Ramos (cell line): ENCODE measurements at regions not wholly inside any gene's neighbourhood (a gene's known extent, or its start where the extent isn't known, plus 50 kb on each side); places are given as distances from the start of the nearest gene placed in this dataset.

Experiments
- in situ Hi-C: fragments of 300-500 bp; cut with MboI; formaldehyde crosslinking; loops from one replicate; pipeline ENCODE4 v1.14.3; 2022; ENCODE audit warnings: low sequenced_read_pairs; ENCODE audit not compliant: unreplicated experiment

DNA sequence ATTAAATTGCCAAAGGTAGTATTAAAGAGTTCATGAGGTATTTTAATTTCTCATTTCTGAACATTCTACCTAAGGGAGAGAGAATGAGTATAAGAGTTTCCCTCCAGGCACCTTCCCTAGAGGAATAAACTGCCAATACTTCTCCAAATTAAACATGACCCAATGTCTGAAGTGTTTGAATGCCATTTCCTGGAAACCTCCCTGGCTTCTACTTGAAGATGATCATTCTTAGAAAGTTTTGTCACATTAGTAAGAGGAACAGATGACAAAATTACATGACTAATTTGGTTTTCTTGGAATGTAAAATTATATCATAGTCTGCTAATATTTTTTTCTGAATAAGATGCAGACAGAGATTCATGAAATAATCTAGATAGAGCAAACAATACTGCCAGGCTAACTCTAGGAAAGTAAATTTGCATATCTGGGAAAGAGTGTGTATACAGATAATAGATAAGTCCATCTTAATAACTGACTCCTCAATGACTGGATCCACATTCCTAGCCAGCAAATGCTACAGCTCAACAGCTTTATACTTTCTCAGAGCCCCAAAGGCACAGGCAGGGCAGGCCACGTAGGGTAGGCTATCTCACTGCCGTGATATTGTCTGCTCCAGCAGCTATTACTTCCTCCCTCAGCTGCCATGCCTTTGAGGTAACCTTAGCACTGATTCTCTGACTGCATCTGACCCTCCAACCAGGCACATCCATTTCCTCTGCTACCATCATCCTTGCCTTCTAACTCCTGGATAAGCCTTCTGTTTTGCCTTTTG is 630.8 kb upstream of the PIK3C3 start:
- in situ Hi-C loops, result no loop called here

DNA sequence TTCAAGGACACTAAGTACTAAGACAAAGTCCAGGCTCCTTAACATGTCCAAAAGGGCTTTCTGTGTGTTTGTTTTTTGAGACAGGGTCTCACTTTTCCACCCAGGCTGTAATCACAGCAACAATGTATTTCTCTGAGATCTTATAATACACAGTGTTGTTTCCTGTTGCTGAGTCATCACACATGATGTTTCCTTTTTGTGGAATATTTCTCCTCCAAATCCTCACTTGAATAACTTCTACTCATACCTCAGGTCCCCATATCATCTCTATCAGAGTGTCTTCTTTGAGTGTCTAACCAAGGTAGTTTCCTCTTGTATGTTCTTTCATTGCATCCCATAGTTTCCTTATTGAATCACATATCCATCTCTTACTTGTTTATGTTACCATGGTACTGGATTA is 632.0 kb upstream of the PIK3C3 start:
- in situ Hi-C loops, result no loop called here

DNA sequence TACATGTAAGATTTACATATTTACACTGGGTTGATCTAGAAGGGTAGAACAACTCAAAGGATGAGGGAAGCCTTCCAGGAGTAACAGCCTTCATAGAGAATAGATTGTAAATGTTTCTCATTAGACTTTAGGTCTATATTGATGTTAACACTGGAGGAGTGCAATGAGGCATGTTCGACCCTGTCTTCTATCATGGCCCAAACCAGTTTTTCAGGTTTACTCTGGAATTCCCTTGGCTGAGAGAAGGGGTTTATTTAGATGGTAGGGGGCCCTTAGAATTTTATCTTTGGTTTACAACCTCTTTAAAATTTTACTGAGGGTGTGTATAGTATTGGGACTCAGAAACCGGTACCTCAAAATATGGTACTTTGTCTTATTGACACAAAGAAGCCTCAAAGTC is 634.9 kb upstream of the PIK3C3 start:
- in situ Hi-C loops, result no loop called here

DNA sequence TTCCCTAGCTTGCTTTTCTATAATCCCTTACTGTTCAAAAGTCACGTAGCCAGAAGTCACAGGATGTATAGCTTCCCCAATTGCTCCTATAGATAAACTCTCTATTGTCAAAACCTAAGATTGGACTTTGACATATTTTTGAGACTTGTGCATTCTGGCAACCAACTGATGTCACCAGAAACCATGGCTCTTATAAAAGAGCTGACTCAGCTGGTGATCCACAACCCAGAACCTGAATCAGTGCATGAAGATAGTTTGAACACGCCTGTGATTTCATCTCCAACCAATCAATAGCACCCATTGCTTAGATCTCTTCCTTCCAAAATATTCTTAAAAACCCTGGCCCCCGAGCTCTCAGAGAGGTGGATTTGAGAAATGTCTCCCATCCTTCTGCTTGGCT is 639.9 kb upstream of the PIK3C3 start:
- in situ Hi-C loops, result no loop called here

DNA sequence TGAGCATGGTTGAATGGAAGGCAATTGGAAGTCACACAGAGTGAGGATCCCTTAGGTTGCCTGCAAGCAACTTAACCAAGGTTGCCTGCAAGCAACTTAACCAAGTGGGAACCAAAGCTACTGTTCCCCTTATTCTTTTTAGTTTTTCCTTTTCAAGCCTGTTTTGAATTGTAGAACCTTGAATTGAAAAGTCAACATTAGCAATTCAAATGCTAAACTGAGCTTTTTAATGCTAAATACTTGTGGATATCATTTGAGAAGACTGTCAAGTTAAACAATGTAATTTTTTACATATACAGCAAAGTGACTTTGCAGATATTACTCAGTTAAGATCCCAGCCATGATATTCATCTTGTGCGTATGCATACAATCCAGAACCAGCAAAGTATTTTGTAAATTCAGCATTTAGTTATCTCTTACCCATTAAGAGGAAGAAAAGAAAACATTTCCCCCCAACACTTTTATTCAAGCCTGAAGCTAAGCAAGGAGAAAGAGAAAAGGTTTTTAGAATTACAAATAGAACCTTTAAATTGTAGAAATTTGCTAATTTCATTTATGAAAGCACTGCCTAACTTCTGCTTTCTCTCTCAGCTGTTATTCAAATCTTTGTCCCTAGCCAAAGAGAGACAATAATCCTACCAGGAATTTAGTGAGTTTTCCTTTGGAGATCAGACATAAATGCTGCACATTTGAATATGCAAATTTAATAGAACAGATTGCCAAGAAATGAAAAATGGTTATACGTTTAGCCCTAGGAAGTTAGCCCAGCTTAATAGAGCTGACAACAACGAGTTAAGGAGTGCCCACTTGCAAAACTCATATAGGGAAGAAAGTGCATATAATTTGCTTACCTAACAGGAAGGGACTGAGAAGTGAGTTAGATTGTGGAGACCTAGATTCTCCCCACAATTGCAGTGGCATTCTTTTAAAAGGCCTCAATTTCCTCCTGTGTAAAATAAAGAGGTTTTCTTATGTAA is 643.2 kb upstream of the PIK3C3 start:
- in situ Hi-C loops, result no loop called here

DNA sequence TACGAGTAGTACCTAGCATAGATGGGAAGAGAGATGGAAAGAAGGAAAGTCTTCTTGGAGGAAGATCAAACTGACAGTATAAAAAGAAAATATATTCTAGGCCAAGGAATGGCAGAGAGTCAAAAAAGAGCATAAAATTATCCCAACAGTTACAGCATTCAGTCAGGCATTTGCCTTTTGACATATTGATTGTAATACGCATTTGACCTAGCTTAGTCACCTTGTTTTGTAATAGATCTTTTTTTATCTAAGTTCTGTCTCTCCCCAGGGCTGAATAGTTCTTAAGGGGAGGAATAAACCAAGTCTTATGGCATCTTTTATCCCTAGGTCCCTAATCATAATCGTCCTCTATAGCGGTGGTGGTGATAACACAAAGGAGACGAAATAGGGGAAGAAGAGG is 657.3 kb upstream of the PIK3C3 start:
- in situ Hi-C loops, result no loop called here

DNA sequence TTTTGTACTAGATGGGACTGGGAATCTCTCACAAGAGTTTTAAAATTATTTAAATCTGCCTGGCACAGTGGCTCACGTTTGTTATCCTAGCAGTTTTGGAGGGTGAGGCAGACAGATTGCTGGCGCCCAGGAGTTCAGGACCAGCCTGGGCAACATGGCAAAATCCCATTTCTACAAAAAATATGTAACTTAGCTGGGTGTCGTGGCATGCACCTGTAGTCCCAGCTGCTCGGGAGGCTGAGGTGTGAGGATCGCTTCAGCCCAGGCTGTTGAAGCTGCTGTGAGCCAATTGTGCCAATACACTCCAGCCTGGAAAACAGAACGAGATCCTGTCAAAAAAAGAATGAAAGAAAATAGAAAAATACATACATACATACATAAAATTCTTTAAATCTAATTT is 685.7 kb upstream of the PIK3C3 start:
- in situ Hi-C loops, result no loop called here

DNA sequence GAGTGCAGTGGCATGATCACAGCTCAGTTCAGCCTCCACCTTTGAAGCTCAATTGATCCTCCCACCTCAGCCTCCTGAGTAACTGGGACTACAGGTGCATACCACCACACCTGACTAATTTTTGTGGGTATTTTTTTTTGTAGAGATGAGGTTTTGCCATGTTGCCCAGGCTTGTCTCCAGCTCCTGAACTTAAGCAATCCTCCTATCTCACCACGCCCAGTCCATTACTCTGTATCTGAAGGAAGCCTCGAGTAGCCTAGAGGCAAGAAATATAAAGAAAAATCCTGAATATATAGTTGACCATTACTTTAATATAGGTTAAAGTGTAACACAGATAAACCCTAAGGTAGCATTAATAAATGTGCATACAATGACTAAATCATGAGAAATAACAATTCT is 686.8 kb upstream of the PIK3C3 start:
- in situ Hi-C loops, result no loop called here

DNA sequence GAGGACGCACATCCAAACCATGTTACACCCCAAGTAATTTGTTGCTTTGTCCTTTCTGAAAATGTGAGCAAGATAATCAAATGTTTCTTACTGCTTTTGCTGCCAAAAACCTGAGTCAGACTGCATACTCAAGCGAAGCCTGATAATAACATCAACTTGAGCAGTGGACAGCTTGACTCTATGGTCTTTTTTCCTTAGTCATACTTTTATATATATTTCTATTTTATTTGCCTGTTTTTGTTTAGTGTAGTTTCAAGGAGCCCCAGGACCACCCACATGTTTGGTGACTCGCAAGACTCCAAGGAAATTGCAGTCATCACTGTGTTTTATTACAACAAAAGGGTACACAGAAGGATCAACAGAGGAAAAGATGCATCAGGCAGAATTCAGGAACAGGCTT is 688.4 kb upstream of the PIK3C3 start:
- in situ Hi-C loops, result no loop called here

DNA sequence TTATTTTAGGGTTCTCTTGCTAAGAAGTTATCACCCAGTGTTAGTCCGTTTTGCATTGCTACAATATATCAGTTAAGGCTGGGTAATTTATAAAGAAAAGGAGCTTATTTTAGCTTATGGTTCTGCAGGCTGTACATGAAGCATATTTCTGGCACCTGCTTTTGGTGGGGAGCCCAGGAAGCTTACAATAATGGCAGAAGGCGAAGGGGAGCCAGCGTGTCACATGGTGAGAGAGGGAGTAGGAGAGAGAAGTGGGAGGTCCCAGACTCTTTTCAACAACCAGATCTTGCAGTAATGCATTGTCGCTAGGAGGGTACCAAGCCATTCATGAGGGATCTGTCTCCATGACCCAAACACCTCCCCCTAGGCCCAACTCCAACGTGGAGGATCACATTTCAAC is 688.8 kb upstream of the PIK3C3 start:
- in situ Hi-C loops, result no loop called here

DNA sequence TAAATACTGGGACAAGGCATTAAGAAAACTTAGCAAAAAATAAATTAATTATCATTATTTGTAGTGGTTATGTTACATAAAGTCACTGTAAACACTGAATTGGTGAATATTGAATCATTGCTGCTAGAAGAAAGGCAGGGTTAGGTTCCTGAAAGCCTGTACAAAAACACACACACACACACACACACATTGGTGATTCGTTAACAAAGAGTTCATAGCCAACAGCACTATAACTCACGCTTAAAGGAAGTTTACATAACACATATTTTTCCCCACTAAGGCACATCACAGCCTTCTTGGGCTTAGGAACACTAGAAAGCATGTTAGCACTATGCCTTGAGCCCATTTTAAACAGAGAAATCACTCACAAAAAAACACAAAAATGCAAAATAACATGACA is 690.0 kb upstream of the PIK3C3 start:
- in situ Hi-C loops, result no loop called here

DNA sequence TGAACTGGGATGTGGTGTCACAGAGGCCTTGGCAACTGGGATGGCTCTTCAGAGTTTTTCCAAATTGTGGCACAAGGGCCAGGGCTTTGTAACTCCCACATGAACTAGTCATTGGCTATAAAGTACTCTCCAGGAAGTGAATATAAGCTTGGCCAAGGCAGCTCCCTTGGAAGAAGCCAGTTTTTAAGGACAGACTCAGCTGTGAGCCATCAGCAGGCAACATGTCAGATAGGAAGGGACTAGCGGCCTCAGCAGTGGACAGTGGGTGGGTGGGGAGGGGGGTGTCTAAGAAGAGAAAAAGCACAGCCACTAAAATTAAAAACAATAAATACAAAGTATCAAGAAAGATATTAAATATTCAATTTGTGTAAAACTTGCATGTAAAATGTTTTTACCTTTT is 691.1 kb upstream of the PIK3C3 start:
- in situ Hi-C loops, result no loop called here

DNA sequence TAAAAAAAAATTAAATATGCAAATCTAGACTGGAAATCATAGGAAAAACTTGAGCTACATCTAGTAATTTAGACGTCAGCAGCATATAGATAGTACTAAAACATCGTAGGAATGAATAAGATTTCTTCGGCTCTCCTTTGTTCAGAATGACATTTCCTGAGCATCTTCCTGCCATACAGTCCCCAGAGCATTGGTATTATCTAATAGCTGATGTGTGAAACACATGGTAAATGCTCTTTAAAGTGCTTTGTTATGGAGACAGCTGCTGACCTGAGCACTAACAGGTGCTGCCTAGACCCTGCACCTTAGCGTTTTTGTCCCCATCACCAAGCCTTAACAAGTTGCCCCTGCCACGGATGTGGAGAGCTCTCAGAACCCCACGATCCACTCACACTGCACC is 692.3 kb upstream of the PIK3C3 start:
- in situ Hi-C loops, result no loop called here

DNA sequence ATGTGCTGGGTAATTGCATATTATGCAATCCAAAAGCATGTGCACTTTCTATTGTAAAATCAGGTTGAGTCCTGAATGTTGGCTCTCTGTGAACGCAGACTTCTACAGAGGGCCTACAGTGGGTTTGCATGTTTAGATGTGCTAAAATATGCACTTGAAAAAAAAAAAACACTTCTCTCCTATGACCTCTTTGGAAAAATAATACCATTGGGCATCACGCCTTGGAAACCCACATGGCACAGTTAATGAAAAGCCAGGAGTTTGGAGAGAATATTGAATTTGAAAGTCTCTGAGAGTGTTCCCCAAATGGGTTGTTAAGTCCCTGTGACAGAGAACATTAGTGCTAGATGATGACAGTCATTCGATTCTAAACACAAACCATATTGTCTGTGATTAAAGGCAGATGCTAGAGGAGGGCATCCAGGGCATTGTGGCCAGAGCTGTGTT is 710.4 kb upstream of the PIK3C3 start:
- in situ Hi-C loops, result no loop called here

DNA sequence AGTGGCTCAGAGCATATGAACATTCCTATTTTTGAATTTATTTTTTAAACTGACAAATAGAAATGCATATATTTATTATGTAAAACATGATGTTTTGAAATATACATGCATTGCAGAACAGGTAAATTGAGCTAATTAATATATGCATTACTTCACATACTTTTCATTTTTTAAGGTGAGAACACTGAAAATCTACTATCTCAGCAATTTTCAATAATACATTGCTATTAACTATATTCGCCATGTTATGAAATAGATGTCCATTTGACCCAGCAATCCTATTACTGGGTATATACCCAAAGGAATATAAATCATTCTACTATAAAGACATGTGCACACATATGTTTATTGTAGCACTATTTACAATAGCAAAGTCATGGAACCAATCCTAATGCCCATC is 717.7 kb upstream of the PIK3C3 start:
- in situ Hi-C loops, result no loop called here

DNA sequence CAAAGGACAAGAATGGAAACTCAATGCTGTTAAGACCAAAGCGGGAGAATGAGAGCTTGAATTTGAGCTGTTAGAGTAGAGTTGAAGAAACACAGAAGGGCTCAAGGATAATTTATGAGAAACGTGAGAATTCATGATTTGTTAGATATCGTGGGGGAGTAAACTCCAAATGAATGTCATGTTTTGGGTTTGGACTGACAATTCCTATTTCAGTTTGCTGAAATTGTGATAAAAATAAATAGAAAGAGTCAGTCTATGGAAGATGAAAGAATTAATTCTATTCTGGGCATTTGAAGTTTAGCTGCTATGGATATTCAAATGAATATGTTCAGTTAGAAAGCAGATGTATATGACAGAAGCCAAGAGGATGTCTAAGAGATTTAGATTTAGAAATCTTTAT is 723.4 kb upstream of the PIK3C3 start:
- in situ Hi-C loops, result no loop called here

DNA sequence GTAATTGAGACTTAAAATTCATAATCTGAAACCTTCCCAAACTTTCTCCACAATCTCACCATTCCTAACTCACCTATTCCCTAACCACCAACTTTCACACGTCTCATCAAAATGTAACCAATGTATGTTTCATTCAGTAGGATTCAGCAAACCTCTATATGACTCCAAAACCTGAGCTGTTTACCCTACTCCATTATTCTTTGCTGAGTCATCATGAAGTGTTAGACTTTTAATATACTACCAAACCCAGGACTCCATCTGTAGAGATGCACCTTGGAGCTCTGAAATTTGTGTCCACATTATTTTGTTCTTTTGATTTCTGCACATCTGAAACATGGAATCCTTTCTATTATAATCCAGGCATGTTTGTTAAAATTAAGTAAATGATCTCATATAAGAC is 727.0 kb upstream of the PIK3C3 start:
- in situ Hi-C loops, result no loop called here

DNA sequence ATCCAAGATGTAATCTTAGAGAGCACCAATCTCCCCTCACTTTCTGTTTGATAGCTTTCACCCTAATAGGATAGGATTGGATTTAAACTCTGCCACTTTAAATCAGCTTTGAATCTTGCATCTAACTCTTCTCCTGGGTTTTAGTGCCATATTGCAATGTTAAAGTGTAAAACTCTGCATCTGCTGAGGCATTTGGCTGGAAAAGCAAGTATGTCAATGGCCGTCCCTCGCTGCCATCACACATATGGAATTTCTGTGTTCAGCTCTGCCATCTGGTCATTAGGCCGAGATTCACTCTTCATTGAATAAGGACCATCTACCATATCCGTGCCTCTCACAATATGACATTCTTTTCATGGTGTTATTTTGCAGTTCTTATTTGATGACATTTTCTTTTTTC is 728.1 kb upstream of the PIK3C3 start:
- in situ Hi-C loops, result no loop called here

DNA sequence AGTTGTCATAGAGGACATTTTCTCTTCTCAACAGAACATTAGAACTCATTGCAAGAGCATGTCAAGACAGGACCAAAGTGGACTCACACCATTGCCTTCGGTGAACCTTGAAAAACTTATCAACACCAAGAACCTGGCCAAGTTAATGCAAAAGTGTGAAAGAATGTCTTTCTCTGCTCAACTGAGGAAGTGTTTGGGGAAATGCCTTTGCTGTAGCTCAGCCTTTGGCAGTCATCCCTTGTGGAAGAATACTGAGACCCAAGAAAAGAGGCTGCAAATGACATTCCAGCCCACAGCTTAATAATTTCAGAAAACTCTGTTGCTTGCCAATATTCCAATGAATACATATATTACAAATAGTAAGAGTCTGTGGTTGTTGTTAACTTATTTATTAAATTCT is 728.8 kb upstream of the PIK3C3 start:
- in situ Hi-C loops, result no loop called here

DNA sequence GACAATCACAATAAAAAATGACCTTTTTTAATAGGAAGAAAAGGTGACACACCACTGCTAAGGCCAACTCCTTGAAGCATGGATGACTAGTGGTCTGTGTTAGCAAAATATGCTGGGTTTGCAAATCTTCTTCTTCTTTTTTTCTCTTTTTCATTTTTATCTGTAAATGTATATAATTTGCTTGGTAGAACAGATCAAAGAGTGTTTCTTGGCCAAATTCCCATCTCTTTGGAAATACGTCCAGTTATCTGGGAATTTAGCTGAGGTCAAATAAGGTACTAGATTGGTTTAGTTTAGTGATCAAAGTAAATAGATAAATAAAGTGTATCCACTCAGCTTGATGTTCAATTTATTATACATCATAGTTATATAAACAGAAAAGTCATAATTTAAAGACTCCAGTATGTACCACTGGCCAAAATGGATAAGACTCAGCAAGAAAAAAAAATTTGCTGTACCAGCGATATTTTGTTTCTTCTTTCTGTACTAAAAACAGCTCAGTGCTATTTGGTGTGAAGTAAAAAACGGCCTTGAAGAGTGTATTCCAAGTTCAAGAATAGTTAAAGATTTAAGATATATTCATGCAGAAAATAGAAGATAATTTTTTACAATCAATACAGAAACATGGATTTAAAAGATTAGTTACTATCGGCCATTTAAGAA is 738.6 kb upstream of the PIK3C3 start:
- in situ Hi-C loops, result no loop called here

DNA sequence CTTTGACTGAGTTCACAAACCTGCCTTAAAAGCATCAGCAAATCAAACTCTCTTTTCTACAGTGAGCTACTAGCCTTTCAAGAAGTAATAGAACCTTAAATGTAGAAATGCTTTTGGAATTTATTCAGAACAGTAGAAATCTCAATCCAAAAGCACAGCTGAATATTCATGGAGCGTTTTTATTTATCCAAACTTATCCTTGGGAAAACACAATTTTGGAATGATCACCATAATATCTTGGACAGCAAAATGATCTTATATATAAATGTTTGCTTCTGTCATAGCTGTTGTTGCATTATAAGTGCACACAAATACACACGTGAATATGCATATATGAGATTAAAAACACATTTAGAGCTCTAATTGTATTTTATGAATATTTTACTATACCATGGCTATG is 747.3 kb upstream of the PIK3C3 start:
- in situ Hi-C loops, result no loop called here
